Gastroesophageal sphincter (tissue), 3 donors: ENCODE measurements at regions not wholly inside any gene's neighbourhood (a gene's known extent, or its start where the extent isn't known, plus 50 kb on each side); places are given as distances from the start of the nearest gene placed in this dataset.

Experiments used
- CTCF ChIP-seq, 4 experiments: fragments of 200-600 bp in 2 of 4; fragments of 450-650 bp in 2 of 4; sonication (generic) in 1 of 4; IDR thresholded peaks; one replicate each; pipeline ENCODE4 v1.5.1; 2017 to 2019; ENCODE audit warnings: antibody characterized with exemption in 4 of 4, mild to moderate bottlenecking in 2 of 4, moderate library complexity in 2 of 4
- POLR2A ChIP-seq, 2 donors: fragments of 450-650 bp; IDR thresholded peaks; one replicate each; pipeline ENCODE4 v1.6.1; 2017; ENCODE audit warnings: antibody characterized with exemption in 2 of 2, mild to moderate bottlenecking in 2 of 2, moderate library complexity in 1 of 2
- POLR2AphosphoS5 ChIP-seq: sonication (generic); formaldehyde crosslinking; IDR thresholded peaks from one replicate; pipeline ENCODE4 v1.6.1; 2017; ENCODE audit warnings: antibody characterized with exemption

DNA sequence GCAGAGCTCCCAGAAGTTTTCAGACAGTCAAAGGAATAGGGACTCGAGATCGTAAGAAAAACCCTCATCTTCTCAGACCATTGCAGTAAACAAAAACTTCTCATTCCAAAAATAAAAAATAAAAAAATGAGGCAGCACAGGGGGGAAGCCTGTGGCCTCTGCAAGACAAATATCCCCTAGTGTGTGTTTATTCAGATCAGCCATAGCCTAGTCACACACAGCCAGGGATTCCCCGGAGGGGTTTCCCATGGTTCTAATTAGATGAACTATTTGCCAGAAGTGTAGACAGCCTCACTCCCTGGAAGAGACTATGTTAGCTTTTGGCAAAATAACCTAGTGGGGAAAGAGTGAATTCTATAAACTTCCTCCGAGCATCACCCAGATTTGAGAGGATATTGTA lies 122.9 kb upstream of the KLF7 start:
- no peak for TF ChIP-seq POLR2A (IDR thresholded peaks at IDR 0.05)
- TF ChIP-seq CTCF (IDR thresholded peaks at IDR 0.05), result no peak
- no peak for TF ChIP-seq POLR2AphosphoS5
